DOHH2 (cell line): ENCODE measurements at regions not wholly inside any gene's neighbourhood (a gene's known extent, or its start where the extent isn't known, plus 50 kb on each side); places are given as distances from the start of the nearest gene placed in this dataset.

Source experiments
- H3F3A ChIP-seq: fragments of 200-600 bp; sonication (generic), shearing (Covaris generic); 2 replicates; pipeline ENCODE4 v1.6.0; 2016; ENCODE audit warnings: antibody characterized with exemption, mild to moderate bottlenecking; ENCODE audit not compliant: control insufficient read depth, insufficient read depth
- H3K27ac ChIP-seq: fragments of 200-600 bp; sonication (generic); 2 replicates; pipeline ENCODE4 v1.5.1; 2014; ENCODE audit warnings: low read depth, mild to moderate bottlenecking, low read length, moderate library complexity
- H3K27me3 ChIP-seq: fragments of 200-600 bp; sonication (generic); 2 replicates; pipeline ENCODE4 v1.6.1; 2014; ENCODE audit warnings: mild to moderate bottlenecking, low read length, mixed read lengths; ENCODE audit not compliant: control insufficient read depth
- H3K36me3 ChIP-seq: fragments of 200-600 bp; sonication (generic); 2 replicates; pipeline ENCODE4 v1.6.1; 2014; ENCODE audit warnings: mild to moderate bottlenecking, low read length, moderate library complexity, mixed read lengths; ENCODE audit not compliant: control insufficient read depth
- H3K4me1 ChIP-seq: fragments of 200-600 bp; sonication (generic); 2 replicates; pipeline ENCODE4 v1.6.1; 2014; ENCODE audit warnings: mild to moderate bottlenecking, low read length, mixed read lengths; ENCODE audit not compliant: control insufficient read depth
- H3K4me2 ChIP-seq: fragments of 200-600 bp; sonication (generic); 2 replicates; pipeline ENCODE4 v1.6.0; 2014; ENCODE audit warnings: mild to moderate bottlenecking, low read length, moderate library complexity
- H3K4me3 ChIP-seq: fragments of 200-600 bp; sonication (generic); 2 replicates; pipeline ENCODE4 v1.5.1; 2014; ENCODE audit warnings: mild to moderate bottlenecking, low read length, mixed read lengths
- H3K79me2 ChIP-seq: fragments of 200-600 bp; sonication (generic); 2 replicates; pipeline ENCODE4 v1.6.1; 2014; ENCODE audit warnings: mild to moderate bottlenecking, low read length, mixed read lengths; ENCODE audit not compliant: control insufficient read depth
- H3K9me2 ChIP-seq: fragments of 200-600 bp; sonication (generic); replicated peaks from 2 replicates; pipeline ENCODE4 v1.6.1; 2014; ENCODE audit warnings: mild to moderate bottlenecking, low read length, mixed read lengths; ENCODE audit not compliant: control insufficient read depth
- H3K9me3 ChIP-seq: fragments of 200-600 bp; sonication (generic); 2 replicates; pipeline ENCODE4 v1.6.1; 2014; ENCODE audit warnings: antibody characterized with exemption, low read length, mixed read lengths; ENCODE audit not compliant: control insufficient read depth, insufficient read depth
- H4K20me1 ChIP-seq: fragments of 200-600 bp; sonication (generic); 2 replicates; pipeline ENCODE4 v1.6.0; 2014; ENCODE audit warnings: low read depth, mild to moderate bottlenecking, antibody characterized with exemption, low read length, moderate library complexity; ENCODE audit not compliant: control insufficient read depth, insufficient read depth
- EZH2phosphoT487 ChIP-seq: fragments of 200-600 bp; sonication (generic); IDR thresholded peaks from 2 replicates; pipeline ENCODE4 v1.6.1; 2017; ENCODE audit warnings: borderline replicate concordance, mild to moderate bottlenecking, antibody characterized with exemption, low read length, moderate library complexity, mixed read lengths
- TF ChIP-seq, protein P1 (sequence below): fragments of 200-600 bp; sonication (generic); IDR thresholded peaks from one replicate; pipeline ENCODE4 v1.5.1; 2014; ENCODE audit warnings: antibody characterized with exemption, mild to moderate bottlenecking, low read depth, low read length; ENCODE audit not compliant: poor library complexity, severe bottlenecking

DNA sequence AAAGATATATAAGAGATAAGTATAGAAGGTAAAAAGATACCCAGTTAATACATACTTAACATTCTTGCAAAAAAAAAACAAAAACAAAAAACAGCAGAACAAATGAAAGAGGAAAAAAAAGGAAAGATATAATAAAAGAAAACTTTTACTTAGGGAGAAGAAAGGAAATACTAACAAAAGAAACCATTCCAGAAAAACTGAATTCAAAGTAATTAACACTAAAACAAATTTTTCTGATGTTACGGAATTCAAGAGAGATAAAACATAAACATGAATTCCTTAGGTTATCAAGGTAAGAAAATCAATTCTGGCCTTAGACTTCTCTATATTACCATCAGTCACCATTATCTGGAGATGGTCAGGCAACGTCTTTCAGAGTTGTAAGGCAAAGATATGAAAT is 261.8 kb downstream of the ZEB2 start:
- no peaks in the 10 kb centered on the region for H4K20me1 ChIP-seq
- no peaks in the 10 kb centered on the region for H3K9me2 ChIP-seq
- H3K4me3 ChIP-seq: no peak overlapping the region
- no peak for TF ChIP-seq EZH2phosphoT487
- TF ChIP-seq, protein P1, sequence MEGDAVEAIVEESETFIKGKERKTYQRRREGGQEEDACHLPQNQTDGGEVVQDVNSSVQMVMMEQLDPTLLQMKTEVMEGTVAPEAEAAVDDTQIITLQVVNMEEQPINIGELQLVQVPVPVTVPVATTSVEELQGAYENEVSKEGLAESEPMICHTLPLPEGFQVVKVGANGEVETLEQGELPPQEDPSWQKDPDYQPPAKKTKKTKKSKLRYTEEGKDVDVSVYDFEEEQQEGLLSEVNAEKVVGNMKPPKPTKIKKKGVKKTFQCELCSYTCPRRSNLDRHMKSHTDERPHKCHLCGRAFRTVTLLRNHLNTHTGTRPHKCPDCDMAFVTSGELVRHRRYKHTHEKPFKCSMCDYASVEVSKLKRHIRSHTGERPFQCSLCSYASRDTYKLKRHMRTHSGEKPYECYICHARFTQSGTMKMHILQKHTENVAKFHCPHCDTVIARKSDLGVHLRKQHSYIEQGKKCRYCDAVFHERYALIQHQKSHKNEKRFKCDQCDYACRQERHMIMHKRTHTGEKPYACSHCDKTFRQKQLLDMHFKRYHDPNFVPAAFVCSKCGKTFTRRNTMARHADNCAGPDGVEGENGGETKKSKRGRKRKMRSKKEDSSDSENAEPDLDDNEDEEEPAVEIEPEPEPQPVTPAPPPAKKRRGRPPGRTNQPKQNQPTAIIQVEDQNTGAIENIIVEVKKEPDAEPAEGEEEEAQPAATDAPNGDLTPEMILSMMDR: no peak
- H3K9me3 ChIP-seq: peaks cover 35% of the 10 kb centered on the region
- peaks cover 5% of the 10 kb centered on the region for H3K4me1 ChIP-seq
- no peak overlapping the region for H3K4me2 ChIP-seq
- no peak overlapping the region for H3K27ac ChIP-seq
- no peaks in the 10 kb centered on the region for H3K27me3 ChIP-seq
- H3K36me3 ChIP-seq: peaks cover 15% of the 10 kb centered on the region
- no peaks in the 10 kb centered on the region for H3F3A ChIP-seq
- peaks cover 33% of the 10 kb centered on the region for H3K79me2 ChIP-seq

DNA sequence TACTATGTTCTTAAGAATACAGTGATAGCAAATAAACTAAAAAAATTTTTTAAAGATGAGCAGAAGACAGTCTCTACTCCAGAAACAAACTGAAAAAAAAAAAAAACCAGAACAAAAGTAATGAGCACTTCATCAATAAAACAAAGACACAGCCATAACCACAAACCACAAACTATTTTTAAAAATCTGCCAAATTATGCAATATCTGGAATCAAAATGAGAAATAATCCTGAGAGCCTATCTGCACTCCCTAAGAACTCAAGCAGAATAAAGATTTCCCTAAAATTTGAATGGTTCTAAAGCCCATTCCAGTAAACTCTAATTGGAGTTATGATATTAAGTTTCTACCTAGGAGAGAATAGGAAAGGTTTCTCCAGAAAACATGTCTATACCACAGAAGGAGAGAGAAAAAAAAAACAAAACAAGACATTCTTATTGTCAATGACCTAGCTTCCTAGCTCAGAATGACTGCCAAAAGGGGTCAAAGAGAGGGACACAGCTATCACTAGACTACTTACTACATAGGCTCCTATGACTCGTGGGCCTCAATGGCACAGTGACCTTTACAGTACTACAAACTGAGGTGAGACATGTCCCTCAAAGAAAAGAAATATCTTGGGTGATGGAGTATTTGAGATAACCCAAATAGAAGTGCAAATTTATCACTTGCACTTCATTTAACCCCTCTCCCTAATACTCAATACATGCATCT is 262.8 kb downstream of the ZEB2 start:
- Histone ChIP-seq H3K4me1 (peaks cover 5% of the 10 kb centered on the region), H3K9me3 (peaks cover 43% of the 10 kb centered on the region), H4K20me1 (no peaks in the 10 kb centered on the region), H3K4me3 (no peak overlapping the region), H3K36me3 (peaks cover 15% of the 10 kb centered on the region), H3K27ac (no peak overlapping the region), H3K4me2 (no peak overlapping the region), H3K79me2 (peaks cover 41% of the 10 kb centered on the region), H3K9me2 (no peaks in the 10 kb centered on the region), H3F3A (no peaks in the 10 kb centered on the region), H3K27me3 (no peaks in the 10 kb centered on the region)
- TF ChIP-seq, protein P1: no peak
- TF ChIP-seq EZH2phosphoT487: no peak

DNA sequence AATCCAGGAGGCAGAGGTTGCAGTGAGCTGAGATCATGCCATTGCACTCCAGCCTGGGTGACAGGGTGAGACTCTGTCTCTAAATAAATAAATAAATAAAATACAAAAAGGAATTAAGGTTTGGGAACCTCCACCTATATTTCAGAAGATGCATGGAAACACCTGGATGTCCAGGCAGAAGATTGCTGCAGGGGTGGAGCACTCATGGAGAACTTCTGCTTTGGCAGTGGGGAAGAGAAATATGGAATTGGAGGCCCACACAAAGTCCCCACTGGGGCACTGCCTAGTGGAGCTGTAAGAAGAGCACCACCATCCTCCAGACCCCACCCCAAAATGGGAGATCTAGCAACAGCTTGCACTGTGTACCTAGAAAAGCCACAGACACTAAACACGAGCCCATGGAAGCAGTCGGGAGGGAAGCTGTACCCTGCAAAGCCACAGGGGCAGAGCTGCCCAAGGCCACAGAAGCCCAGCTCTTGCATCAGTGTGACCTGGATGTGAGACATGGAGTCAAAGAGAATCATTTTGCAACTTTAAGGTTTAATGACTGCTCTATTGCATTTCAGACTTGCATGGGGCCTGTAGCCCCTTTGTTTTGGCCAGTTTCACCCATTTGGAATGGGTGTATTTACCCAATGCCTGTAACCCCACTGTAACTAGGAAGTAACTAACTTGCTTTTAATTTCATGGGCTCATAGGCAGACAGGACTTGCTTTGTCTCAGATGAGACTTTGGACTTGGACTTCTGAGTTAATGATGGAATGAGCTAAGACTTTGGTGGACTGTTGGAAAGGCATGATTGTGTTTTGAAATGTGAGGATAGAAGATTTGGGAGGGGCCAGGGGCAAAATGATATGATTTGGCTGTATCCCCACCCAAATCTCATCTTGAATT is 265.3 kb downstream of the ZEB2 start:
- H3K4me3 ChIP-seq: no peak overlapping the region
- H3K36me3 ChIP-seq: peaks cover 15% of the 10 kb centered on the region
- no peak overlapping the region for H3K4me2 ChIP-seq
- H4K20me1 ChIP-seq: no peaks in the 10 kb centered on the region
- no peak overlapping the region for H3K27ac ChIP-seq
- H3K27me3 ChIP-seq: no peaks in the 10 kb centered on the region
- TF ChIP-seq EZH2phosphoT487: no peak
- TF ChIP-seq, protein P1: no peak
- H3F3A ChIP-seq: no peaks in the 10 kb centered on the region
- H3K79me2 ChIP-seq: peaks cover 49% of the 10 kb centered on the region
- peaks cover 43% of the 10 kb centered on the region for H3K9me3 ChIP-seq
- no peaks in the 10 kb centered on the region for H3K9me2 ChIP-seq
- peaks cover 11% of the 10 kb centered on the region for H3K4me1 ChIP-seq
